Smooth muscle cell (in vitro differentiated cells): ENCODE measurements at regions not wholly inside any gene's neighbourhood (a gene's known extent, or its start where the extent isn't known, plus 50 kb on each side); places are given as distances from the start of the nearest gene placed in this dataset.

Experiments
- DNase-seq: peaks from one replicate; lab custom pipeline; 2025; ENCODE audit not compliant: unreplicated experiment; lab: John Stamatoyannopoulos, UW
- H2AFZ ChIP-seq: fragments of 200-600 bp; sonication (generic); 2 replicates; pipeline ENCODE4 v1.6.0; 2016; ENCODE audit warnings: antibody characterized with exemption, low read depth, mild to moderate bottlenecking
- H3F3A ChIP-seq: fragments of 200-600 bp; sonication (generic); 2 replicates; pipeline ENCODE4 v1.6.0; 2017; ENCODE audit warnings: antibody characterized with exemption, low read depth
- H3K27ac ChIP-seq: fragments of 200-600 bp; sonication (generic); 2 replicates; pipeline ENCODE4 v1.5.1; 2016; ENCODE audit warnings: low read depth, mild to moderate bottlenecking
- H3K27me3 ChIP-seq: fragments of 200-600 bp; sonication (generic); 2 replicates; pipeline ENCODE4 v1.6.1; 2016; ENCODE audit warnings: low read depth, mild to moderate bottlenecking
- H3K36me3 ChIP-seq: fragments of 200-600 bp; sonication (generic); 2 replicates; pipeline ENCODE4 v1.5.1; 2016; ENCODE audit warnings: low read depth
- H3K4me1 ChIP-seq: fragments of 200-600 bp; sonication (generic); 2 replicates; pipeline ENCODE4 v1.5.1; 2016; ENCODE audit warnings: low read depth
- H3K4me2 ChIP-seq: fragments of 200-600 bp; sonication (generic); 2 replicates; pipeline ENCODE4 v1.6.0; 2016; ENCODE audit warnings: mild to moderate bottlenecking
- H3K4me3 ChIP-seq: fragments of 200-600 bp; sonication (generic); 2 replicates; pipeline ENCODE4 v1.5.1; 2016; ENCODE audit warnings: mild to moderate bottlenecking
- H3K79me2 ChIP-seq: fragments of 200-600 bp; sonication (generic); 2 replicates; pipeline ENCODE4 v1.6.0; 2016; ENCODE audit warnings: low read depth, mild to moderate bottlenecking
- H3K9ac ChIP-seq: fragments of 200-600 bp; sonication (generic); 2 replicates; pipeline ENCODE4 v1.6.0; 2016; ENCODE audit warnings: low read depth
- H3K9me3 ChIP-seq: fragments of 200-600 bp; sonication (generic); replicated peaks from 2 replicates; pipeline ENCODE4 v1.5.1; 2016; ENCODE audit warnings: low read depth
- H4K20me1 ChIP-seq: fragments of 200-600 bp; sonication (generic); 2 replicates; pipeline ENCODE4 v1.6.0; 2016; ENCODE audit warnings: low read depth
- CTCF ChIP-seq: fragments of 200-600 bp; sonication (generic); IDR thresholded peaks from 2 replicates; pipeline ENCODE4 v1.5.1; 2017; ENCODE audit warnings: borderline replicate concordance, mild to moderate bottlenecking, antibody characterized with exemption; ENCODE audit not compliant: insufficient read depth, poor library complexity, severe bottlenecking
- WGBS: methylation state at CpG from one replicate; pipeline ENCODE4 v1.1.7; 2016; ENCODE audit warnings: low lambda C conversion rate; 5-methylcytosine and 5-hydroxymethylcytosine counted together

GRCh38 chr13:20291037-20291436 lies 58.9 kb upstream of the GJB6 start:
- no peaks in the 10 kb centered on the region for H3K9me3 ChIP-seq
- DNase-seq = no peak
- H3K9ac ChIP-seq = no peak overlapping the region
- no peak overlapping the region for H3K4me2 ChIP-seq
- no peak overlapping the region for H2AFZ ChIP-seq
- H3F3A ChIP-seq = no peaks in the 10 kb centered on the region
- WGBS = 80% methylated on average over 7 of the region's 7 CpGs
- TF ChIP-seq CTCF = no peak
- no peaks in the 10 kb centered on the region for H3K4me1 ChIP-seq
- H3K36me3 ChIP-seq = no peaks in the 10 kb centered on the region
- no peak overlapping the region for H3K27ac ChIP-seq
- no peaks in the 10 kb centered on the region for H4K20me1 ChIP-seq
- no peaks in the 10 kb centered on the region for H3K27me3 ChIP-seq
- H3K79me2 ChIP-seq = no peaks in the 10 kb centered on the region
- no peak overlapping the region for H3K4me3 ChIP-seq

- no peak overlapping the region for H3K4me3 ChIP-seq
- no peak overlapping the region for H2AFZ ChIP-seq
- no peaks in the 10 kb centered on the region for H3K27me3 ChIP-seq
- no peak overlapping the region for H3K4me2 ChIP-seq
- H3K27ac ChIP-seq = no peak overlapping the region
- H4K20me1 ChIP-seq = no peaks in the 10 kb centered on the region
- TF ChIP-seq CTCF = no peak
- H3K79me2 ChIP-seq = no peaks in the 10 kb centered on the region
- no peaks in the 10 kb centered on the region for H3K36me3 ChIP-seq
- H3K4me1 ChIP-seq = no peaks in the 10 kb centered on the region
- H3K9ac ChIP-seq = no peak overlapping the region
- 55% methylated on average over 1 of the region's 1 CpG for WGBS
- H3F3A ChIP-seq = no peaks in the 10 kb centered on the region
- peaks cover 3% of the 10 kb centered on the region for H3K9me3 ChIP-seq
- DNase-seq = no peak
Observed at GRCh38 chr13:20288561-20288960, 56.4 kb upstream of the GJB6 start.

- Histone ChIP-seq H3K4me3 (no peak overlapping the region), H3K79me2 (no peaks in the 10 kb centered on the region), H3K9me3 (peaks cover 8% of the 10 kb centered on the region), H3K4me1 (no peaks in the 10 kb centered on the region), H3K27me3 (no peaks in the 10 kb centered on the region), H4K20me1 (no peaks in the 10 kb centered on the region), H3K9ac (no peak overlapping the region), H2AFZ (no peak overlapping the region), H3K27ac (no peak overlapping the region), H3K4me2 (no peak overlapping the region), H3F3A (no peaks in the 10 kb centered on the region), H3K36me3 (no peaks in the 10 kb centered on the region)
- DNase-seq = no peak
- TF ChIP-seq CTCF = no peak
- WGBS = 83% methylated on average over 1 of the region's 1 CpG
Observed at GRCh38 chr13:20287976-20288375, 55.9 kb upstream of the GJB6 start.

- H3K9me3 ChIP-seq = peaks cover 10% of the 10 kb centered on the region
- no peaks in the 10 kb centered on the region for H3K79me2 ChIP-seq
- no peak overlapping the region for H3K27ac ChIP-seq
- no peak overlapping the region for H3K9ac ChIP-seq
- no peak for DNase-seq
- H3K36me3 ChIP-seq = no peaks in the 10 kb centered on the region
- no peak overlapping the region for H3K4me2 ChIP-seq
- no peak overlapping the region for H2AFZ ChIP-seq
- no peaks in the 10 kb centered on the region for H3K27me3 ChIP-seq
- H3K4me1 ChIP-seq = no peaks in the 10 kb centered on the region
- no peaks in the 10 kb centered on the region for H3F3A ChIP-seq
- H4K20me1 ChIP-seq = no peaks in the 10 kb centered on the region
- TF ChIP-seq CTCF = no peak
- no peak overlapping the region for H3K4me3 ChIP-seq
- 87% methylated on average over 2 of the region's 2 CpGs for WGBS
Observed at GRCh38 chr13:20285530-20285929, 53.4 kb upstream of the GJB6 start.
